ENCODE measurements at regions not wholly inside any gene's neighbourhood (a gene's known extent, or its start where the extent isn't known, plus 50 kb on each side); places are given as distances from the start of the nearest gene placed in this dataset.

GRCh38 chr5:103943230-103943629 lies 380.6 kb upstream of the NUDT12 start:
- TF ChIP-seq CTCF (IDR thresholded peaks at IDR 0.05) (no peak), EP300 (IDR thresholded peaks at IDR 0.05) (no peak)
